IPS-20b (cell line): ENCODE measurements at regions not wholly inside any gene's neighbourhood (a gene's known extent, or its start where the extent isn't known, plus 50 kb on each side); places are given as distances from the start of the nearest gene placed in this dataset.
"Not testable (repeated sequence)": the region's sequence is repeated elsewhere in the genome, so short reads cannot be mapped to it uniquely, and the experiment has no call there.

ENCODE experiments used
- H3K27ac ChIP-seq: one replicate; pipeline ENCODE4 v1.5.1; 2013; ENCODE audit warnings: low read length
- H3K27me3 ChIP-seq: 2 replicates; pipeline ENCODE4 v1.6.1; 2013; ENCODE audit warnings: mild to moderate bottlenecking, low read length, inconsistent platforms; ENCODE audit not compliant: insufficient read depth
- H3K36me3 ChIP-seq: 2 replicates; pipeline ENCODE4 v1.6.1; 2013; ENCODE audit warnings: low read depth, mild to moderate bottlenecking, inconsistent platforms, low read length, moderate library complexity; ENCODE audit not compliant: insufficient read depth
- H3K4me1 ChIP-seq: 2 replicates; pipeline ENCODE4 v1.6.1; 2013; ENCODE audit warnings: mild to moderate bottlenecking, control low read depth, inconsistent platforms, low read length, moderate library complexity; ENCODE audit not compliant: insufficient read depth
- H3K4me3 ChIP-seq: 2 replicates; pipeline ENCODE4 v1.5.1; 2013; ENCODE audit warnings: mild to moderate bottlenecking, low read length, inconsistent platforms
- H3K9ac ChIP-seq: 2 replicates; pipeline ENCODE4 v1.6.1; 2013; ENCODE audit warnings: low read depth, mild to moderate bottlenecking, inconsistent platforms, low read length, moderate library complexity
- H3K9me3 ChIP-seq: 2 replicates; pipeline ENCODE4 v1.6.1; 2013; ENCODE audit warnings: mild to moderate bottlenecking, low read depth, low read length, inconsistent platforms; ENCODE audit not compliant: insufficient read depth

DNA sequence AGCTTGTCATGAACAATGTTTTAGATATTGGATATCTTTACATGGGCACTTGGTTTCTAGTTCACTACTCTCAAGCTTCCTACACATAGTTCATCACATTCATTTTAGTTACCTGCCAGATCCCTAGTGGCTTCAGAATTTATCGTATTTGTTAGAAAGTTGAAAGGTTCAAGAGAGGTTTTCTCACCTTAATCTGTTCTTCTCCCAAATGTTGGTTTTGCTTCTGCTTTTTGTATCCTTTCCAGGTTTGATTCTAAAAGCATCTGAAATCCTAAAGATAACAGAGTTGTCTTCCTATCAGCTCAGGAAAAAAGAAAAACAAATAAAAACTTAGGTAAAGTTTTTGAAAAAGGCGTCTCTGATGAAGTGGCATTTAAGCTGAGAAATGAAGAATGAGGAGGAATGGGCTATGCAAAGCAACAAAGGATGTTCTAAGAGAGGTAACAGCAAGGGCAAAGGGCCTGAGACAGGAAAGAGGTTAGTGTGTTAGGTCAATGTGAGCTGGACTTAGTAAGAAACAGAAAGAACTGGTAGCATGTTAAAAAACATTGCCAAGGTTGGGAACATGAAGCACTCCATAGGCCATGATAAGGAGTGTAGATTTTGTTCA is 104.7 kb upstream of the CMC1 start:
- Histone ChIP-seq H3K4me1 (no peaks in the 10 kb centered on the region), H3K27me3 (no peaks in the 10 kb centered on the region), H3K9ac (no peak overlapping the region), H3K9me3 (no peaks in the 10 kb centered on the region), H3K4me3 (no peak overlapping the region), H3K36me3 (no peaks in the 10 kb centered on the region), H3K27ac (no peak overlapping the region)

GRCh38 chr3:28138043-28138610 is 103.3 kb upstream of the CMC1 start:
- Histone ChIP-seq H3K9ac (no peak overlapping the region), H3K9me3 (no peaks in the 10 kb centered on the region), H3K4me1 (no peaks in the 10 kb centered on the region), H3K27me3 (no peaks in the 10 kb centered on the region), H3K36me3 (no peaks in the 10 kb centered on the region), H3K4me3 (no peak overlapping the region), H3K27ac (no peak overlapping the region)

GRCh38 chr3:28139288-28139687 is 102.1 kb upstream of the CMC1 start:
- Histone ChIP-seq H3K27ac (no peak overlapping the region), H3K4me3 (no peak overlapping the region), H3K9me3 (no peaks in the 10 kb centered on the region), H3K27me3 (no peaks in the 10 kb centered on the region), H3K9ac (no peak overlapping the region), H3K36me3 (no peaks in the 10 kb centered on the region), H3K4me1 (no peaks in the 10 kb centered on the region)

GRCh38 chr3:28139967-28140634 is 101.3 kb upstream of the CMC1 start:
- Histone ChIP-seq H3K27me3 (no peaks in the 10 kb centered on the region), H3K9ac (no peak overlapping the region), H3K4me3 (no peak overlapping the region), H3K4me1 (no peaks in the 10 kb centered on the region), H3K27ac (no peak overlapping the region), H3K36me3 (no peaks in the 10 kb centered on the region), H3K9me3 (no peaks in the 10 kb centered on the region)

DNA sequence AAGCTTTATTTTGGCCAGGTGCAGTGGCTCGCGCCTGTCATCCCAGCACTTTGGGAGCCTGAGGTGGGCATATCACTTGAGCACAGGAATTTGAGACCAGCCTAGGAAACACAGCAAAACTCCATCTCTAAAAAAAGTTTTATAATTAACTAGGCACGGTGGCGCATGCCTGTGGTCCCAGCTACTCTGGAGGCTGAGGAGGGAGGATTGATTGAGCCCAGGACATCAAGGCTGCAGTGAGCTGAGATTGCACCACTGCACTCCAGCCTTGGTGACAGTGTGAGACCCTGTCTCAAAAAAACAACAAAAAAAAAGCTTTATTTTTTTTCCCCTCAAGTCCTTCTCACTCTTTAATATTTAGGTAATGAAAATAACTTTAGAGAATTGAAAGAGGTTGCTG is 100.8 kb upstream of the CMC1 start:
- no peaks in the 10 kb centered on the region for H3K4me1 ChIP-seq
- no peaks in the 10 kb centered on the region for H3K9me3 ChIP-seq
- no peaks in the 10 kb centered on the region for H3K27me3 ChIP-seq
- H3K36me3 ChIP-seq: no peaks in the 10 kb centered on the region
- H3K4me3 ChIP-seq: no peak overlapping the region
- no peak overlapping the region for H3K9ac ChIP-seq
- H3K27ac ChIP-seq: no peak overlapping the region

DNA sequence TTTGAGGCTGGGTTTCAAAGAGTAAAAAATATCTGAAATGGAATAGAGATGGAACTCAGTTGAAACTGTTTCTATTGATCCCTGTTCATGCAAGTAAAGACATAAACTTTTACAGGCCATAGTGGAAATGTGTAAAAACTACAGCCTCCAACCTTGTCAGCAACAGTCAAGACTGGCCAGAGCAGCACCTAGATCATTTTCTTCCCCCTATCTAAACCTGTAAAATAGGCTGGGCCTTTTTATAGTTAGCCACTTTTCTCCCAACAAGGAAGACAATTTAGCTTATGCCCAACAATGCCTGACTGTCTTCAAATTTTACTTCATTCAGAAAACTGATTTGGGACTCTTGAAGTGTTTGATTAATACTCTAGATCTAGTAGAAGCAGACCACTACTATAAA is 91.5 kb upstream of the CMC1 start:
- no peak overlapping the region for H3K27ac ChIP-seq
- no peak overlapping the region for H3K9ac ChIP-seq

GRCh38 chr3:28150465-28151206 is 90.8 kb upstream of the CMC1 start:
- no peaks in the 10 kb centered on the region for H3K36me3 ChIP-seq
- H3K9me3 ChIP-seq: no peaks in the 10 kb centered on the region
- no peak overlapping the region for H3K27ac ChIP-seq
- no peaks in the 10 kb centered on the region for H3K4me1 ChIP-seq
- H3K27me3 ChIP-seq: no peaks in the 10 kb centered on the region
- no peak overlapping the region for H3K4me3 ChIP-seq
- H3K9ac ChIP-seq: no peak overlapping the region

More for the DNA sequence above, 91.5 kb upstream of the CMC1 start:
- no peak overlapping the region for H3K4me3 ChIP-seq
- H3K36me3 ChIP-seq: no peaks in the 10 kb centered on the region
- no peaks in the 10 kb centered on the region for H3K27me3 ChIP-seq
- H3K9me3 ChIP-seq: no peaks in the 10 kb centered on the region
- no peaks in the 10 kb centered on the region for H3K4me1 ChIP-seq

DNA sequence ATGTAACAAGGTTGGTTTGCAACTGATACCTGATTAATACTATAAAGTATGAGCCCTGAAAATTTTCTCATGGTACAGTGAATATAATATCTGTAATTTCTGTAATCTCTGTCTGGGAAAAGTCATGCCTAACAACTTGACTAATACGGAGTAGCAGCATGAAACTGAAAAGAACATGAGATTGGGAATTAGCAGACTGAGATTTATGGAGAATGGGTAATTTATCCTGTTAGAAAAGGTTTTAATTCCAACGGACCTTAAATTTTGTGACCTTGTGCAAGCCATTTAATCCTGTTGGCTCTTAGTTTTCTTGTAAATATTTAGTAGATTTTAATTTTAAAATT is 90.2 kb upstream of the CMC1 start:
- Histone ChIP-seq H3K9ac (no peak overlapping the region), H3K4me3 (no peak overlapping the region), H3K4me1 (no peaks in the 10 kb centered on the region), H3K27me3 (no peaks in the 10 kb centered on the region), H3K9me3 (no peaks in the 10 kb centered on the region), H3K36me3 (no peaks in the 10 kb centered on the region), H3K27ac (no peak overlapping the region)

DNA sequence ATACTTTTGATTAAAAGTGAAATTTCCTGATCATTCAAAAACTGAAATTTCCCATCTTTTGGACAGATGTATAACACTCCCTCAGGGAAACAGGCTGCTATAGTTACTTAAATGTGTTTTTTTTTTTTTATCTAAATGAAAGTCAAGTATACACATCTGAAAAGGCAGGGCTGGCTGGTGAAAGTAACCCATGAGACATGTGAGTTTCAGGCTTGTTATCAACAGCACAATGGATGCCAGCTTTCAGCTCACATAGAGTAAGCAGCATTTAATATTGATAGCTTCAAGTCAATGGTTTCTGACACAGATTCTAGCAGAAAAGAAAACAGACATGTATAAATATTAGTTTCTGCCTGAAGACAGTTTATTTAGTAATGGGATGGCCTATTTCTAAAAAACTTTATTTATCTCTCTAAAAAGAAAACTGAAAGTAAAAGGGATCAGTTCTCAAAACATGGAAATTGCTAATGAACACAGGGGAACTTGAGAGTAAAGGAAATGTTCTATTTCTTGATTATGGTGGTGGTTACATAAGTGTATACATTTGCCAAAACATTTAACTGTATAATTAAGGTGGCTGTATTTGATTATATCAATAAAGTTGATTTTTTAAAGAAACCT is 89.7 kb upstream of the CMC1 start:
- Histone ChIP-seq H3K4me1 (no peaks in the 10 kb centered on the region), H3K9ac (no peak overlapping the region), H3K4me3 (no peak overlapping the region), H3K27ac (no peak overlapping the region), H3K27me3 (no peaks in the 10 kb centered on the region), H3K9me3 (no peaks in the 10 kb centered on the region), H3K36me3 (no peaks in the 10 kb centered on the region)

GRCh38 chr3:28155631-28156030 is 85.8 kb upstream of the CMC1 start:
- no peak overlapping the region for H3K9ac ChIP-seq
- H3K27me3 ChIP-seq: no peaks in the 10 kb centered on the region
- no peak overlapping the region for H3K27ac ChIP-seq
- H3K9me3 ChIP-seq: no peaks in the 10 kb centered on the region; the same call in 1 of the 2 replicates
- H3K36me3 ChIP-seq: no peaks in the 10 kb centered on the region
- no peaks in the 10 kb centered on the region for H3K4me1 ChIP-seq
- H3K4me3 ChIP-seq: no peak overlapping the region

- H3K9ac ChIP-seq, H3K4me3 ChIP-seq, H3K27me3 ChIP-seq, H3K36me3 ChIP-seq, H3K9me3 ChIP-seq, H3K4me1 ChIP-seq, H3K27ac ChIP-seq: not testable (repeated sequence)
These were observed 84.8 kb upstream of the CMC1 start for GRCh38 chr3:28156599-28156998.
